HUDEP-2 (cell line): ENCODE measurements at regions not wholly inside any gene's neighbourhood (a gene's known extent, or its start where the extent isn't known, plus 50 kb on each side); places are given as distances from the start of the nearest gene placed in this dataset.

Source experiments
- DNase-seq, 76 experiments: peaks; one replicate each; lab custom pipeline; 2025; ENCODE audit not compliant: unreplicated experiment in 76 of 76; lab: John Stamatoyannopoulos, UW

- DNase-seq = no peak
Measured at GRCh38 chr1:193649587-193649986, 463.2 kb upstream of the B3GALT2 start.

- DNase-seq = no peak
Measured at GRCh38 chr1:193634876-193635275, 448.5 kb upstream of the B3GALT2 start.

GRCh38 chr1:193634470-193634869 is 448.1 kb upstream of the B3GALT2 start:
- no peak for DNase-seq

GRCh38 chr1:193633991-193634390 is 447.6 kb upstream of the B3GALT2 start:
- no peak for DNase-seq

GRCh38 chr1:193633093-193633492 is 446.7 kb upstream of the B3GALT2 start:
- no peak for DNase-seq

GRCh38 chr1:193631306-193631705 is 444.9 kb upstream of the B3GALT2 start:
- DNase-seq = no peak

- DNase-seq = no peak
Measured at GRCh38 chr1:193629875-193630274, 443.5 kb upstream of the B3GALT2 start.

- DNase-seq = no peak
Measured at GRCh38 chr1:193626695-193627094, 440.3 kb upstream of the B3GALT2 start.

GRCh38 chr1:193625255-193625654 is 438.8 kb upstream of the B3GALT2 start:
- no peak for DNase-seq

GRCh38 chr1:193619911-193620310 is 433.5 kb upstream of the B3GALT2 start:
- no peak for DNase-seq

GRCh38 chr1:193614817-193615216 is 428.4 kb upstream of the B3GALT2 start:
- no peak for DNase-seq

GRCh38 chr1:193614275-193614674 is 427.9 kb upstream of the B3GALT2 start:
- no peak for DNase-seq

- no peak for DNase-seq
Measured at GRCh38 chr1:193613041-193613440, 426.6 kb upstream of the B3GALT2 start.

- DNase-seq = no peak
Measured at GRCh38 chr1:193609592-193609991, 423.2 kb upstream of the B3GALT2 start.

GRCh38 chr1:193607787-193608186 is 421.4 kb upstream of the B3GALT2 start:
- no peak for DNase-seq

- no peak for DNase-seq
Measured at GRCh38 chr1:193606035-193606434, 419.6 kb upstream of the B3GALT2 start.

- DNase-seq = no peak
Measured at GRCh38 chr1:193602705-193603104, 416.3 kb upstream of the B3GALT2 start.

- no peak for DNase-seq
Measured at GRCh38 chr1:193593147-193593885, 406.9 kb upstream of the B3GALT2 start.

GRCh38 chr1:193592317-193592716 is 405.9 kb upstream of the B3GALT2 start:
- DNase-seq = no peak

- DNase-seq = no peak
Measured at GRCh38 chr1:193590102-193590501, 403.7 kb upstream of the B3GALT2 start.

GRCh38 chr1:193589597-193590040 is 403.2 kb upstream of the B3GALT2 start:
- no peak for DNase-seq

- DNase-seq = no peak
Measured at GRCh38 chr1:193588311-193589082, 402.1 kb upstream of the B3GALT2 start.
